ENCODE measurements at regions not wholly inside any gene's neighbourhood (a gene's known extent, or its start where the extent isn't known, plus 50 kb on each side); places are given as distances from the start of the nearest gene placed in this dataset.

DNA sequence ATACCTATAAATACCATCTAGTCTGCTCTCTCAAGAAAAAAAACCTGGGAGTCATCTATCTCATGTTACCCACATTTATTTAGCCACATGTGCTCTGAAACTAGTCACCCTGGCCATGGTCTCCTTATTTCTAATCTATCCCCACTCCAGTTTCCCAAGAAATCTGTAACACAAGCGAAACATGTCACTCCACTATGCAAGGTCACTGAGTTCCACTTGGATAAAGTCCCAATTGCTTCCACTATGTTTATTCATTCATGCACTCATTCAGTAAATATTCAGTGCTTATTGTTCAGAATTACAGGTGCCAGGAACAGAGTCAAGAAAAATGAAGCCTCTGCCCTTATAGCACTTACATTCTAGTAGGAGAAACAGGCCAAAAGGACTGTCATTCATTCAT lies 369.4 kb upstream of the CYRIA start:
- no peaks in the 10 kb centered on the region for H3K79me2 ChIP-seq (ENCODE audit: insufficient read depth, low read length)
- no peak for FAIRE-seq

DNA sequence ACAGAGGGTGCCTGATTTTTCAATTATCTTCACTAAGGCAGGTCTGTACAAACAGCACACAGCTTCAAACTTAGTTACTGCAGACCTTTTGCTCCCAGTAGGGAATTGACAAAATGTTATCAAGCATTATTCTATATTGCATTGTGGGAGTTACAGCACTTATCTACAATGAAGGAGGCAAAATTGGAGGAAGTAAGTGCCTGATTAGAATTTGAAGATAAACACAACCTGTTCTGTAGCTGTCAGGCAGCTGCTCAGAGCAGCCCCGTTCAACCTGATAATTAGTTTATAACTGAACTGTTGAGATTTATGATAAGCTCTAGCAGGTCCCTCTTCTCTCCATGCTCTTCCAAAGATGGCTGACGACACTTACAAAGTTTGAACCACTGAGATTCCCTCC lies 364.4 kb upstream of the CYRIA start:
- DNase-seq (ENCODE audit: low read depth) (no peak), FAIRE-seq (no peak)
- H3K4me1 ChIP-seq (ENCODE audit: insufficient read depth, low read length): no peaks in the 10 kb centered on the region
- TF ChIP-seq, protein P1, sequence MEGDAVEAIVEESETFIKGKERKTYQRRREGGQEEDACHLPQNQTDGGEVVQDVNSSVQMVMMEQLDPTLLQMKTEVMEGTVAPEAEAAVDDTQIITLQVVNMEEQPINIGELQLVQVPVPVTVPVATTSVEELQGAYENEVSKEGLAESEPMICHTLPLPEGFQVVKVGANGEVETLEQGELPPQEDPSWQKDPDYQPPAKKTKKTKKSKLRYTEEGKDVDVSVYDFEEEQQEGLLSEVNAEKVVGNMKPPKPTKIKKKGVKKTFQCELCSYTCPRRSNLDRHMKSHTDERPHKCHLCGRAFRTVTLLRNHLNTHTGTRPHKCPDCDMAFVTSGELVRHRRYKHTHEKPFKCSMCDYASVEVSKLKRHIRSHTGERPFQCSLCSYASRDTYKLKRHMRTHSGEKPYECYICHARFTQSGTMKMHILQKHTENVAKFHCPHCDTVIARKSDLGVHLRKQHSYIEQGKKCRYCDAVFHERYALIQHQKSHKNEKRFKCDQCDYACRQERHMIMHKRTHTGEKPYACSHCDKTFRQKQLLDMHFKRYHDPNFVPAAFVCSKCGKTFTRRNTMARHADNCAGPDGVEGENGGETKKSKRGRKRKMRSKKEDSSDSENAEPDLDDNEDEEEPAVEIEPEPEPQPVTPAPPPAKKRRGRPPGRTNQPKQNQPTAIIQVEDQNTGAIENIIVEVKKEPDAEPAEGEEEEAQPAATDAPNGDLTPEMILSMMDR (IDR thresholded peaks at IDR 0.05; ENCODE audit: insufficient read depth, low read depth, low read length): no peak
- no peak for TF ChIP-seq EZH2 (IDR thresholded peaks at IDR 0.05; ENCODE audit: insufficient read depth, low read length)
- Mint-ChIP-seq H3K4me1 (ENCODE audit: low read depth, unreplicated experiment) (no peaks in the 10 kb centered on the region), H3K9me3 (ENCODE audit: unreplicated experiment) (no peaks in the 10 kb centered on the region), H3K36me3 (ENCODE audit: low read depth, unreplicated experiment) (no peaks in the 10 kb centered on the region), H3K27ac (ENCODE audit: unreplicated experiment) (no peak overlapping the region), H3K4me3 (ENCODE audit: unreplicated experiment) (no peak overlapping the region), H3K27me3 (ENCODE audit: low read depth, unreplicated experiment) (no peaks in the 10 kb centered on the region)
- no peak overlapping the region for H3K4me2 ChIP-seq (ENCODE audit: low read length)
- no peak overlapping the region for H3K4me3 ChIP-seq (ENCODE audit: insufficient read depth, low read depth, low read length)
- no peaks in the 10 kb centered on the region for H3K27me3 ChIP-seq (ENCODE audit: insufficient read depth, low read length)
- H4K20me1 ChIP-seq (ENCODE audit: insufficient read depth, low read length): no peaks in the 10 kb centered on the region
- no peaks in the 10 kb centered on the region for H3K79me2 ChIP-seq (ENCODE audit: insufficient read depth, low read length)
- no peak overlapping the region for H2AFZ ChIP-seq (ENCODE audit: low read depth, low read length)
- H3K9ac ChIP-seq (ENCODE audit: low read length): no peak overlapping the region
- H3K9me3 ChIP-seq (ENCODE audit: insufficient read depth, low read depth, low read length): no peaks in the 10 kb centered on the region
- no peak overlapping the region for H3K27ac ChIP-seq (ENCODE audit: low read depth, low read length)
- H3K36me3 ChIP-seq (ENCODE audit: insufficient read depth, low read length): no peaks in the 10 kb centered on the region

More for the DNA sequence above, 369.4 kb upstream of the CYRIA start:
- DNase-seq (ENCODE audit: low read depth): peak; percentile 90
- H3K9me3 Mint-ChIP-seq (ENCODE audit: unreplicated experiment): no peaks in the 10 kb centered on the region
- no peaks in the 10 kb centered on the region for H4K20me1 ChIP-seq (ENCODE audit: insufficient read depth, low read length)
- no peak overlapping the region for H2AFZ ChIP-seq (ENCODE audit: low read depth, low read length)
- H3K4me1 Mint-ChIP-seq (ENCODE audit: low read depth, unreplicated experiment): no peaks in the 10 kb centered on the region
- no peak overlapping the region for H3K4me2 ChIP-seq (ENCODE audit: low read length)
- no peaks in the 10 kb centered on the region for H3K4me1 ChIP-seq (ENCODE audit: insufficient read depth, low read length)
- no peaks in the 10 kb centered on the region for H3K27me3 Mint-ChIP-seq (ENCODE audit: low read depth, unreplicated experiment)
- H3K4me3 Mint-ChIP-seq (ENCODE audit: unreplicated experiment): no peak overlapping the region
- TF ChIP-seq, protein P1 (IDR thresholded peaks at IDR 0.05; ENCODE audit: insufficient read depth, low read depth, low read length): no peak
- no peak for TF ChIP-seq EZH2 (IDR thresholded peaks at IDR 0.05; ENCODE audit: insufficient read depth, low read length)
- no peak overlapping the region for H3K27ac Mint-ChIP-seq (ENCODE audit: unreplicated experiment)
- no peak overlapping the region for H3K27ac ChIP-seq (ENCODE audit: low read depth, low read length)
- no peaks in the 10 kb centered on the region for H3K36me3 Mint-ChIP-seq (ENCODE audit: low read depth, unreplicated experiment)
- no peaks in the 10 kb centered on the region for H3K27me3 ChIP-seq (ENCODE audit: insufficient read depth, low read length)
- no peak overlapping the region for H3K4me3 ChIP-seq (ENCODE audit: insufficient read depth, low read depth, low read length)
- H3K9me3 ChIP-seq (ENCODE audit: insufficient read depth, low read depth, low read length): no peaks in the 10 kb centered on the region
- H3K36me3 ChIP-seq (ENCODE audit: insufficient read depth, low read length): no peaks in the 10 kb centered on the region
- no peak overlapping the region for H3K9ac ChIP-seq (ENCODE audit: low read length)

DNA sequence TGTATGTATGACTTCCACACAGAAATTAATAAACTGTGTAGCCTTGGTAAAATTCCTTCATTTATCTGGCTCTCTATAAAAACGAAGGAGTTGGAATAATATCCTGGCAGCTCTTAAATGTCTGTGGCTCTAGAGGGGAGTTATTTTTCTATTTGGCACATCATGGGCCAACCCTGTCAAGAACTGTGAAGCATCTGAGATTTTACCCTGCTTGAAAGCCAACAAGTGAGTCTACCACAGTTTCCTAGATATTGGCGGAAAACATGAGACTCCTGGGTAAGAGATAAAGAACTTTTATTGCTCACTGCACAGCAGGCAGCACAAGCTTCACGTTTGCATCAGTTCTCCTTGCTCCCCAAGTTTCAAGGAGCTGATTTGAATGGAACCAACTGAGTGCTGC lies 346.7 kb upstream of the CYRIA start:
- Mint-ChIP-seq H3K27ac (ENCODE audit: unreplicated experiment) (no peak overlapping the region), H3K4me1 (ENCODE audit: low read depth, unreplicated experiment) (peaks cover 7% of the 10 kb centered on the region), H3K4me3 (ENCODE audit: unreplicated experiment) (no peak overlapping the region), H3K27me3 (ENCODE audit: low read depth, unreplicated experiment) (no peaks in the 10 kb centered on the region), H3K36me3 (ENCODE audit: low read depth, unreplicated experiment) (no peaks in the 10 kb centered on the region), H3K9me3 (ENCODE audit: unreplicated experiment) (no peaks in the 10 kb centered on the region)
- H3K9me3 ChIP-seq (ENCODE audit: insufficient read depth, low read depth, low read length): no peaks in the 10 kb centered on the region
- no peak for TF ChIP-seq EZH2 (IDR thresholded peaks at IDR 0.05; ENCODE audit: insufficient read depth, low read length)
- TF ChIP-seq, protein P1 (IDR thresholded peaks at IDR 0.05; ENCODE audit: insufficient read depth, low read depth, low read length): no peak
- H2AFZ ChIP-seq (ENCODE audit: low read depth, low read length): no peak overlapping the region
- H4K20me1 ChIP-seq (ENCODE audit: insufficient read depth, low read length): no peaks in the 10 kb centered on the region
- DNase-seq (ENCODE audit: low read depth) (no peak), FAIRE-seq (no peak)
- no peaks in the 10 kb centered on the region for H3K36me3 ChIP-seq (ENCODE audit: insufficient read depth, low read length)
- no peaks in the 10 kb centered on the region for H3K4me1 ChIP-seq (ENCODE audit: insufficient read depth, low read length)
- H3K9ac ChIP-seq (ENCODE audit: low read length): no peak overlapping the region
- no peak overlapping the region for H3K4me3 ChIP-seq (ENCODE audit: insufficient read depth, low read depth, low read length)
- no peak overlapping the region for H3K4me2 ChIP-seq (ENCODE audit: low read length)
- no peaks in the 10 kb centered on the region for H3K27me3 ChIP-seq (ENCODE audit: insufficient read depth, low read length)
- no peak overlapping the region for H3K27ac ChIP-seq (ENCODE audit: low read depth, low read length)
- H3K79me2 ChIP-seq (ENCODE audit: insufficient read depth, low read length): no peaks in the 10 kb centered on the region
